H54 (cell line): ENCODE measurements at regions not wholly inside any gene's neighbourhood (a gene's known extent, or its start where the extent isn't known, plus 50 kb on each side); places are given as distances from the start of the nearest gene placed in this dataset.

Experiments used
- DNase-seq: peaks from one replicate; pipeline ENCODE4 v3.0.0; 2011; ENCODE audit warnings: low spot score, mixed read lengths; ENCODE audit not compliant: insufficient read length
- FAIRE-seq: peaks from 3 replicates; lab custom pipeline; 2011; peaks lifted over from hg19 to GRCh38; lab: Jason Lieb, UNC
- POLR2A ChIP-seq: IDR thresholded peaks from 2 replicates; pipeline ENCODE4 v1.6.1; 2011; ENCODE audit warnings: low read depth, mild to moderate bottlenecking, low read length

DNA sequence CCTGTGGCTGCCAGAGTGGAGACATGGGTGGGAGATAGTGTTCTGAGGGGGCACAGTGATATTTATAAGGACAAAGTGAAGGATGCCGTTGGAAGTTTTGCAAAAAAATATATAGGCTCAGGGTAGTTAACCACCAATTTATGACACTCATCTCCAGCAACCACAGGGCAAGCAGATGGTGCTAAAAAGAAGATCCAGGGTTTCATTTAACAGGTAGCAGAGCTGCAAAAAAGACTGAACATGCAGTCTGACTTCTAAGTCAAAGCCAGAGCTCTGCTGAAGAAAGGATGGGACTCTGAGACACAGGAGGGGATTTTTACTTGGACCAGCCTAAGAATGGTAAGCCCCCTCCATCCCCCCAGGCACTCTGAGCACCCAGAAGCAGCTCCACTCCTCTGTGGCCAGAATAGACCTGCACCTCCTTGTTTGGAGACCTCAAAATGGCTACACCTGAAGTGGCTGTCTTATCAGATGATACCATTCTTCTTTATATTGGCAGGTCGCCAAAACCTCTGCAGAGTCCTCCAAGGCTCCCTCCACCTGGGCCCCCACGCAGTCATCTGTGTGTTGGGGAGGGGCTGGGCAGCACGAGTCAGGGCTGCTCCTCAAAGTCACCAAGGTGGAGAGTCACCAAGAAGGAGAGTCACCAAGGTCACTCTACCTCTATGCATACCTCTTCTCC, 161.4 kb upstream of the FAM9B start:
- FAIRE-seq (no peak), DNase-seq (no peak)
- no peak for TF ChIP-seq POLR2A

DNA sequence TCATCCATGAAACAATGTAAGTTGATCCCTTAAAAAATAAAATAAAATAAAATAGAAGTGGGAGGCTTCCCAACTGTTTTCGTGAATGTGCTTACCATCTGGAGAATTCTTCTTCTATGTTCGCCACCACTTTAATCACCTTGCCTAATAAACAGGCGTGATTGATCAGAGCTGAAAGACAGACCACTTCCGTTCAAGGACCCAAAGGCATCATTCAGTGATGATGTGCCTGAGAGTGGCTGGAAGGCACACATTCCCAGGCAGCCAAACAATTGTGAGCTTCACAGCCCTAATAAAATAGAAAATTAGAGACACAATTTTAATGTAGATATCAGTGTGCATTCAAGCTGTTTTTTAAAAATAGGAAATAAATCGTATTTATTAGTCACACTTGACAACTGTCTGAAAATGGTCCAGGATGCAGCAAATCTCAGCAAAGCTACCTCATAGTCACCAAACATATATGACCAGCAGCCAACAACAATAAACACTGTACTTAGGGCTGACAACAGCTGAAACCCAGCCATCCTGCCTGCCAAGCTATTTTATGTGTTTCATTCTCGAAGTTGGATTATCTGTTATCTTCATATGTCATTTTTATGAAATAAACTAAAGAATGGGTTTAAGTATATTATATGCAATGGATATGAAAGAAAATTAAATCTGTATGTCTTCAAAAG, 163.2 kb upstream of the FAM9B start:
- FAIRE-seq = no peak
- DNase-seq = no peak
- no peak for TF ChIP-seq POLR2A

DNA sequence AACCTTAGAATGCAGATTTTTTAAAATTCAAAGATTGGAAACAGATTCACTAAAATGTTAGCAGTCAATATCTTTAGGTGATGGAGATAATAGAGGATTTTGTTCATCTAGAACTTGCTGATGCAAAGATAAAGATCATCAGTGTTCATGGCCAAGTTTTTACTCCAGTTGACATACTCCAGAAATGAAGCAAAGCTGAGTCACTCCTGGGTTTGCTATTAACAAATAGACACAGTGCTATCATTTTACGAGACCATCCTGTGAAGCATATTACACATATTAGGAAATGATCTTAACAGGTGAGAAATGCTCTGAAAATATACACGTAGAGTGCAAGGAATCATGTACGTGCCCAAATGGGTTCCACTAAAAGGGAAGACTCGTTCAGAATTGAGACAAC, 170.6 kb upstream of the FAM9B start:
- TF ChIP-seq POLR2A = no peak
- FAIRE-seq (no peak), DNase-seq (no peak)

DNA sequence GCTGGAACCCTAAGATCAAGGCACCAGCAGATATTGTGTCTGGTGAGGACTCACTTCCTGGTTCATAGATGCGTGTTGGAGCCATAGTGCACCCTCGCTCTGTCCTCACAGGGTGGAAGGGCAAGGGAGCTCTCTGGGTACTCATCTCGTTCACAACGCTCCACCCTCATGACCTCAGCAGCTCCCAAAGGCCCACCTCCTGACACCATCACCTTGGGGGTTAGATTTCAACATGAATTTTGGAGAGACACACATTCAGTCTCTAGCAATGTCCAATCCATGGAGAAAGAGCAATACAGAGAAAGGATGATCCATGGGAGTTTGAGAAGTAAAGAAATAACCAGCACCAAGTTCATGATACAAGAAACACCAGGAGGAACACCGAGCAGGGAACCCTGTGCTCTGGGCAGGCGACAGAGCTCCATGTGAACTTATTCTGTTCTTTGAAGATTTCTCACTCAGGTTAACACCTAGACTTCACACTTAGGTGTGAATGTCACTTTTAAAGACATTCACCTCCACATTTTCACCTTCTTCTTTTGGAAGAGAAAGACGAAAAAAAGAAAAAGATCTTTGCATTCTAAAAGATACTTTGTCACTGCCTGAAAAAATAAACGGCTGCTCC, 171.8 kb upstream of the FAM9B start:
- no peak for FAIRE-seq
- no peak for TF ChIP-seq POLR2A
- no peak for DNase-seq

DNA sequence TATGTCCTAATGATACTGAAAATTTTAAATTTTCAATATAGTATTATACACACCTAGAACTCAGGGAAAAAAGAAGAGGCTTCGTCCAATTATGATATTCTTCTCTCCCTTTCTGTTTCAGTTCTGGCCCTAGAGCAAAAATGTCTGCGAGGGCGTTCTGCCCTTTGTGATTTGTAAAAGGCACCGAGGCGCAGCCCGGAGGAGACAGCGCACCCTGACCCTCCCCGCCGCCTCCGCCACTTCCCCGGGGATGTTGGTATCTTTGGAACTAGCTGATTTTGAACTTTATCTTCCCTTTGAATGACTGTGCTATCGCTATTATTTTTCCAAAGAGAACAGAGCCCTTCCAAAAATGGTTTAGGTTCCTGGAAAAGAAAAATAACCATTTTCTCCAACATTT, 173.2 kb upstream of the FAM9B start:
- DNase-seq = no peak
- no peak for FAIRE-seq
- no peak for TF ChIP-seq POLR2A

DNA sequence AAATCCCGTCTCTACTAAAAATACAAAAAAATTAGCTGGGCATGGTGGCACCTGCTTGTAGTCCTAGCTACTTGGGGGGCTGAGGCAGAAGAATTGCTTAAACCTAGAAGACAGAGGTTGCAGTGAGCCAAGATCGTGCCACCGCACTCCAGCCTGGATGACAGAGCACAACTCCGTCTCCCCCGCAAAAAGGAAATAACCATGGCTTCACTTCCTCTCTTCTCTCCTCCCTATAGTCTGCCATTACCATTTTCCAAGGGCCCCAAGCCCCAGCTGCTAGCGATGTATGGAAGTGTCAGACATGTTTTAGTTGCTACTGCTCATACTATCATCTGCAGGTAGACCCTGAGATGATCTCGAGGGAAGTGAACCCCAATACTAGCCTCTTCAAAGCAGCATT, 177.3 kb upstream of the FAM9B start:
- TF ChIP-seq POLR2A = no peak
- FAIRE-seq (no peak), DNase-seq (no peak)

DNA sequence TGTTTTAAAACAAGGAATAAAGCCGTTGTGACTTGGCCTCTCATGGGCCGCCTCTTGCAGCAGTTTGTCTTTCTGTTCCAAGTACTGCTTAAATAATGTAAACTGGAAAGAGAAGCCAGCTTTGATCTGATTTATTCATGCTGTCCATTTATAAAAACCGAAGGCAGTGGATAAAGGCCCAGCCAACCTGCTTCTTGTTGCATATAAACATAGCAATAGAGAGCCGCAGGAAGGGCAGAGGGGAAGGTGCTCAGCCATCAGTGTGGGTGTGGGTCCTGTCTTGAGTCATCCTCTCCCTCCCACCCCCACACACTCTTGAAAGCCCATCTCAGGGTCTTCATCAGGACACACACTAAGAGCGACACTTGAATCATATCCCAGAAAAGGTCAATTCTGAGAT, 187.9 kb upstream of the FAM9B start:
- TF ChIP-seq POLR2A = no peak
- DNase-seq = no peak
- FAIRE-seq = no peak

DNA sequence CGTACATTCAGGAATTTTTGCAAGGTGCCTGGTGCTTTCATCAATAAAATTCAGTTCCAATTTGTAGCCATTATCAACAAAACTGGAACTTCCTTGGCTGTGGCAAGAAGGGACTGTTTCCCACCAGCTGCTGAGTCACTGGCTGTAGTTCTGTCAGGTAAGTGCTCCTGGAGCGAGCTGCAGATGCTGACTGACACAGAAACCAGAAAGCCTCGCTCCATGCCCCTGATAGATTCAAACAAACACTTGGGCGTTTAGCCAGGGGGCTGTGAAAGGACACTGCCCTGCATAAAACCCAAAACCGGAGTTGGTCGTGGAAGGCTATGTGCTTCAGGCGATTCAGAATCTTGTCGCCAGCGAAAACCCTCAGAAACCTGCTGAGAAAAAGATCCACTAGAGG, 188.4 kb upstream of the FAM9B start:
- FAIRE-seq = no peak
- no peak for TF ChIP-seq POLR2A
- DNase-seq = no peak

DNA sequence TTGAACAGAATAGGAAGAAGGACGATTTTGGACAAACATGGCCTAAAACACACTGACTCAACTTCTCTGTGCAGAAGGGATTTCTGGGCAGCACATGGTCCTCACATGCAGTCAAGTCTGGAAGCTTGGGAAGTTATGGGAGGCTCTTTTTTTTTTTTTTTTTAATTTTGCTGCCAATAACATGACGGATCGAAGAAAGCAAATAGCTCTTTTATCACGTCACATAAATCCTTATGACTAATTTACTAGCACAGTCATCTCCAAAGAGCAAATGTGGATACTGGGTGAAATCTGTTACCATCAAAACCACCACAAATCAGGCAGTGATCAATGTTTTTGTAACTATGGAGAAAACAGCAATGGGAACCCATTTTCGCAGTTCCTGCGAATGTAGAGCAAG, 193.3 kb upstream of the FAM9B start:
- TF ChIP-seq POLR2A = no peak

DNA sequence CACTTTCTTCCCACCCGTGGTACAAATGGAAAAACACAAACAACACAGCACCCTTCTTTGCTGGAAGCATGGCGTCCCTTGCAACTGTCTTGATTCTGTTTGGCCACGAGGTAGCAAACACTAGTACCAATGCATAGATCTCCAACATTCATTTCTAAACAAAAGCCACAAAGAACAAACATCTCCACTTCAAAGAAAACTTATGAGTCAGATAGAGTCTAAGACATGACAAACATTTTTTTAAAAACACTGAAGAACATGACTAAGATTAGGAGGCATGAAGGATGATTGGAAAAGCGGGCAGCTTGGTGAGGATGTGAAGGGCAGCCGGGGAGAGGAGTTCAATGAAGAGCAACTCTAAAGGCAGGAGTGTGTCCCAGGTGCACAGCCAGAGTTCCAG, 197.6 kb upstream of the FAM9B start:
- DNase-seq (no peak), FAIRE-seq (no peak)
- no peak for TF ChIP-seq POLR2A

More for the DNA sequence above, 193.3 kb upstream of the FAM9B start:
- DNase-seq (no peak), FAIRE-seq (no peak)

DNA sequence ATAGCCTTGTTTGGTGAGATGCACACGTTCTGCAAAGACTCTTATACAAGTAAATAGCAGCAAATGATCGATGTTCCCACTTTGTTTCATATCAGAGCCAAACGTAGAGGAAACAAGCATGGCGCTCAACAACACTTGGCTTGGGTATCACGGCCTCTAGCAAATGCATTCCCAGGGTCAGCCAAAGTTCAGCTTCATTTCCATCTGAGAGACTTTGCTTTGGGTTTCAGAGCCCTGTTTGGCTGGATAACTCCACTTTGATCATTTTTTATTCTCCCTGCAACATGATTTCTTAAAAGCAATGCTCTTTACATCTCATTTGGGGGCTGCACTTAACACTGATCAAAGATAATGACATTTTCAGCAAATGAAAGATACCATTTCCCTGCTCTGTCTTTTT, 199.2 kb upstream of the FAM9B start:
- TF ChIP-seq POLR2A = no peak
- FAIRE-seq (no peak), DNase-seq (no peak)

DNA sequence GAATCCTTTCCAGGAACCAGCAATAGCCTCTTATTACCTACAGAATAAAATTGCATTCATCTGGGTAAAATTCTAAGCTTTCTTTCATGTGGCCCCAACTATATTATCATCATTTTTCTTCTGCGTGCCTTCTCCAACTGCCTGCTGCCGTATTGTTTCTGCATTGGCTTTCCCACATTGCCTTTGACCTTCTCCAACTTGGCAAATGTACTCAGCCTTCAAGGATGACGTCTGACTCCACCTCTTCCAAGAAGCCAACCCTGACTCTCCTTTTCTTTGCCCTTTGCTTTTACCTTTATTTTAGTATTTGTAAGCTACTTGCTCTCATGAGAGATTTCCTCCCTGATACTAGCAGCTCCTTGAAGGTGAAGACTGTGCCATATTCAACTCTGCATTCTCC, 200.4 kb upstream of the FAM9B start:
- no peak for TF ChIP-seq POLR2A
- DNase-seq (no peak), FAIRE-seq (no peak)

DNA sequence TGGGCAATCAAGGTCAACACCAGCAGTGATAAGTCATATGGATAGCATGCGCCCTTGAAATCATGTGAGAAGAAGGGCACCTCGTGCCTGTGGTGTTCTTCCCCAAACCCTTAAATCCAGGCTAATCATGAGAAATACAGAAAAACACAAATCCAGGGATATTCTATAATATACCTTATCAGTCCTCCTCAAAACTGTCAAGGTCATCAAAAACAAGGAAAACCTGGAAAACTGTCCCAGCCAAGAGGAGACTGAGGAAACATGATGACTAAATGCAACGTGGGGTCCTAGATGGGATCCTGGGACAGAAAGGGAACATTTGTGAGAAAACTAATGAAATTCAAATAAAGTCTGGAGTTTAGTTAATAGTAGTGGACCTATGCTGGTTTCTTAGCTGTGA, 201.8 kb upstream of the FAM9B start:
- DNase-seq (no peak), FAIRE-seq (no peak)
- TF ChIP-seq POLR2A = no peak

DNA sequence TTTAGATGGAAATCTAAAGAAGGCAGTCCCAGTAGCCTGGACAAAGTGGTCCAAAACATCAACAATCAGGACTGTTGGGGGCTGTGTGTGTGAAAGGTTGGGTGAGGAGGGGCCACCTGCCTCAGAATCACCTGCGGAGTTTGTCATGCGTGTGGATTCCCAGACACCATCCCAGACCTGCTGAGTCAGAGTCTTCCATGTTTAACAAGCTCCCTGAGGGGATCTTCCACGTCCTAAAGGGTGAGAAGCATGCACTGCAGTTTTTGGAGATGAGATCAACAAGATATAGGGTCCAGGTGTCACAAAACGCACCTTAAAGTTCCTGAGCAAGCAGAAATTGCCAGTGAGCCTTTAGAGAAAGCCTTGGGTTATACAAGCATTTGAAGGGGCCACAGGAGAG, 207.0 kb upstream of the FAM9B start:
- FAIRE-seq = no peak
- DNase-seq = no peak
- no peak for TF ChIP-seq POLR2A

DNA sequence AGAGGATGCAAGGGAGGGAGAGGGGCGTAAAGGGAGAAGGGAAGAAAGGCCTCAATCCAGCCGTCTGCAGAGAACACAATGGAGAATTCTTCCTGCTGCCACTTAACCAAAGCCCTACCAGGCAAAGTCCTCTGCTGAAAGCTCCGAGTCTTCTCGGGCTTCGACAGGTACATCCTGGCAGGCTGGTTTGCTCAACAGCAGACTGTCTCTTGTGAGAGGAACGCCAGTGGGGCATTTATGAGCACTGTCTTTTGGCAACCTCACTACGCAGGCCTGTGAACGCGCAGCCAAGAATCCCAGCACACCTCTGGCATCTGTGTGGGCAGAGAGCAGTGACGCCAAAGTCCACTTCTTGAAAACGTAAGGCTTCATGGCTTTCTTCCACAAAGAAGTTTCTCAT, 207.5 kb upstream of the FAM9B start:
- FAIRE-seq = no peak
- DNase-seq = no peak
- TF ChIP-seq POLR2A = no peak
